H1 (cell line): ENCODE measurements at regions not wholly inside any gene's neighbourhood (a gene's known extent, or its start where the extent isn't known, plus 50 kb on each side); places are given as distances from the start of the nearest gene placed in this dataset.

Experiments
- GTF2F1 ChIP-seq: IDR thresholded peaks from 2 replicates; pipeline ENCODE4 v1.6.1; 2012; ENCODE audit warnings: low read depth, low read length, improper control_type of control experiment, borderline replicate concordance

DNA sequence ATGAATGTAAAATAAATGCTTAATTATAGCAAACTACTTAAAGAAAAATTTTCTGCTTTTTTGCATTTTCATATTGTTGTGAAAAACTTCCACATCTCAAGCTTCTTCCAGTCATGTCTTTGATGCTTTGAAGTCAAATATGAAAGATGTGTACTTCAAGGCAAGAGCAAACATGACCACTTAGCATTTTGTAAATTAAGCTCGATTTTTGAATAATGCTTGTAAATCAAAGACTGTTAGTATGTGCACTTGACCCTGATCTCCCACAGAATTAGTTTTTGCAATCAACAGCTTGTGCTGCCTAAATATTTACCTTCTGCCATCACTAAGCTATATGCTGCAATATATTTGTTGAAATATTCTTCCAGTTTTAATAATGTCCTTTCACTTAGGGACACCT is 486.1 kb upstream of the ID2 start (continued):
- no peak for TF ChIP-seq GTF2F1
